ENCODE measurements at regions not wholly inside any gene's neighbourhood (a gene's known extent, or its start where the extent isn't known, plus 50 kb on each side); places are given as distances from the start of the nearest gene placed in this dataset.

DNA sequence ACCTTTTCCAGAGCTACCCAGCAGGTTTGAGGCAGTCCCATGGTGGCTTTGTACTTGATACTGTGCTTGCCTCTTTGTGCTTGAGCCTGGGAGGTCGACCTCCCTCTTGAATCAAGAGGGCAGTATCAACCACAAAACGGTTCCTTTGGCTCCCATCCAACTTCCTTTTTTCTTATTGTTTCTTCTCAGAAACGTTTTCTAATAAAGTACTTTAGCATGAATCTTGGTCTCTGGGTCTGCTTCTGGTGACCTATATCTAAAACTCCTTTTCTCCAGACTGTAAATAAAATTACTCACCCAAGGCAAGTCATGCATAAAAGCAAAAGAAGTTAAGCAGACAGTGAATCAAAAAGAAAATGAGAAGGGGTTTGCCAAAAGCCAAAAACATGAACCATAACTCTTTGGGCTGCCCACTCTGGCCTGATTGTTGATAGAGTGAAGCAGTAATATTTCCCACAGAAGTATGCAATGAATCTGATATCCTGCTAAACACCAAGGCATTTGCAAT lies 112.2 kb upstream of the SLC4A7 start:
- TF ChIP-seq, protein P1, sequence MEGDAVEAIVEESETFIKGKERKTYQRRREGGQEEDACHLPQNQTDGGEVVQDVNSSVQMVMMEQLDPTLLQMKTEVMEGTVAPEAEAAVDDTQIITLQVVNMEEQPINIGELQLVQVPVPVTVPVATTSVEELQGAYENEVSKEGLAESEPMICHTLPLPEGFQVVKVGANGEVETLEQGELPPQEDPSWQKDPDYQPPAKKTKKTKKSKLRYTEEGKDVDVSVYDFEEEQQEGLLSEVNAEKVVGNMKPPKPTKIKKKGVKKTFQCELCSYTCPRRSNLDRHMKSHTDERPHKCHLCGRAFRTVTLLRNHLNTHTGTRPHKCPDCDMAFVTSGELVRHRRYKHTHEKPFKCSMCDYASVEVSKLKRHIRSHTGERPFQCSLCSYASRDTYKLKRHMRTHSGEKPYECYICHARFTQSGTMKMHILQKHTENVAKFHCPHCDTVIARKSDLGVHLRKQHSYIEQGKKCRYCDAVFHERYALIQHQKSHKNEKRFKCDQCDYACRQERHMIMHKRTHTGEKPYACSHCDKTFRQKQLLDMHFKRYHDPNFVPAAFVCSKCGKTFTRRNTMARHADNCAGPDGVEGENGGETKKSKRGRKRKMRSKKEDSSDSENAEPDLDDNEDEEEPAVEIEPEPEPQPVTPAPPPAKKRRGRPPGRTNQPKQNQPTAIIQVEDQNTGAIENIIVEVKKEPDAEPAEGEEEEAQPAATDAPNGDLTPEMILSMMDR (IDR thresholded peaks at IDR 0.05), result no peak
- no peak for TF ChIP-seq POLR2AphosphoS5 (IDR thresholded peaks at IDR 0.05)
- no peak for TF ChIP-seq POLR2A (IDR thresholded peaks at IDR 0.05)
- TF ChIP-seq EP300 (IDR thresholded peaks at IDR 0.05), result no peak
